Thymus (tissue), 11 donors: ENCODE measurements at regions not wholly inside any gene's neighbourhood (a gene's known extent, or its start where the extent isn't known, plus 50 kb on each side); places are given as distances from the start of the nearest gene placed in this dataset.
"Not testable (repeated sequence)": the region's sequence is repeated elsewhere in the genome, so short reads cannot be mapped to it uniquely, and the experiment has no call there.

Source experiments
- DNase-seq, 9 donors: peaks; one replicate each; pipeline ENCODE4 v3.0.0-alpha.2; 2013; ENCODE audit warnings: low spot score in 9 of 9, low read depth in 6 of 9, missing footprints in 1 of 9
- H3K27ac ChIP-seq, 2 donors: one replicate each; pipeline ENCODE4 v1.5.1; 2013; ENCODE audit warnings: control low read depth in 1 of 2, low read depth in 1 of 2, low read length in 1 of 2, mild to moderate bottlenecking in 1 of 2, moderate library complexity in 1 of 2
- H3K27me3 ChIP-seq, 2 donors: one replicate each; pipeline ENCODE4 v1.5.1; 2013; ENCODE audit warnings: low read length in 1 of 2; ENCODE audit not compliant: control insufficient read depth in 2 of 2, insufficient read depth in 1 of 2
- H3K36me3 ChIP-seq, 2 donors: one replicate each; pipeline ENCODE4 v1.5.1; 2013; ENCODE audit warnings: low read length in 1 of 2, mild to moderate bottlenecking in 1 of 2, moderate library complexity in 1 of 2; ENCODE audit not compliant: control insufficient read depth in 2 of 2, insufficient read depth in 2 of 2
- H3K4me1 ChIP-seq, 2 donors: one replicate each; pipeline ENCODE4 v1.5.1; 2013; ENCODE audit warnings: low read length in 2 of 2; ENCODE audit not compliant: control insufficient read depth in 2 of 2, insufficient read depth in 2 of 2
- H3K4me3 ChIP-seq, 2 donors: one replicate each; pipeline ENCODE4 v1.5.1; 2013; ENCODE audit warnings: low read length in 2 of 2, control low read depth in 1 of 2, mild to moderate bottlenecking in 1 of 2
- H3K9me3 ChIP-seq, 2 donors: one replicate each; pipeline ENCODE4 v1.5.1; 2013; ENCODE audit warnings: low read length in 1 of 2, mild to moderate bottlenecking in 1 of 2; ENCODE audit not compliant: control insufficient read depth in 2 of 2, insufficient read depth in 1 of 2
- WGBS: extraction: QIAGEN DNeasy Blood & Tissue Kit; methylation state at CpG from one replicate; pipeline ENCODE4 v1.1.7; 2013; 5-methylcytosine and 5-hydroxymethylcytosine counted together
- donor health status: healthy.

DNA sequence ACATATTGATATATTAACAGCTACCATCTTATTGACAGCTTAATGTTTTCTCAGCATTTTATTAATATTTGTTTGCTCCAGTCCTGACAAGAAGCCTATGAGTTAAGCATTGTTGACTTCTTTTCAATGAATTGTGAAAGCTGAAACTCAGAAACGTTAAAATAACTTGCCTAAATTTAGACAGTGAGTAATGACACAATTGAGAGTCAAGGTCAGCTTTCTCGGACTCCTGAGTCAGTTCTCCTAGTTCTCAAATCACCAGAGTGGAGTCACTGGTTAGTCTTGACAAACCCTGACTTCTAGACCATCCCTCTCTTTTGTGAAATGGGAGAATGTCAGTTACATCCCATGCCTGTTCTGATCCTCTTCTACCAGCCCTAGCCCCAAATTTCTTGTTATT lies 222.7 kb upstream of the ACO1 start:
- Histone ChIP-seq H3K27ac (no peak overlapping the region), H3K9me3 (no peaks in the 10 kb centered on the region), H3K36me3 (no peaks in the 10 kb centered on the region), H3K4me1 (no peaks in the 10 kb centered on the region), H3K27me3 (no peaks in the 10 kb centered on the region), H3K4me3 (no peak overlapping the region)
- no peak for DNase-seq
- WGBS, result 73% methylated on average over 2 of the region's 2 CpGs

DNA sequence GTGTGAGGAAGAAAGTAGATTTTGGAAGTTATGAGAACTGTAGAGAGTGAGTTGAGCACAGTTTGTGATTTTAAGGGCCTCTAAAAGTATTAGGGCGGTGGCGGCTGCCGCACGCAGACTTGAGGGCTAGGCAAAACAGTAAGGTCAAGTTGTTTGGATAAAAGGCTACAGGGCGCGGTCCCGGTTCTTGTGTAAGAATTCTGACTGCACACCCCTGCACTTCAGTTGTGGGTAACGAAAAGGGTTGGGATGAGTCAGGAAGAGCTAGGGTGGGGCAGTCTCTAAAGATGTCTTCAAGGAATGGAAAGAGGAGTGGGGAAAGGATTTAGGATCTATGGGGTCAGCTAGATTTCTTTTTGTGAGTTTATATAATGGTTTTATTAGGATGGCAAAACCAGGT lies 218.1 kb upstream of the ACO1 start:
- DNase-seq, H3K36me3 ChIP-seq, H3K9me3 ChIP-seq, H3K4me1 ChIP-seq, H3K4me3 ChIP-seq, H3K27me3 ChIP-seq, H3K27ac ChIP-seq: not testable (repeated sequence)
- 90% methylated on average over 8 of the region's 8 CpGs for WGBS

DNA sequence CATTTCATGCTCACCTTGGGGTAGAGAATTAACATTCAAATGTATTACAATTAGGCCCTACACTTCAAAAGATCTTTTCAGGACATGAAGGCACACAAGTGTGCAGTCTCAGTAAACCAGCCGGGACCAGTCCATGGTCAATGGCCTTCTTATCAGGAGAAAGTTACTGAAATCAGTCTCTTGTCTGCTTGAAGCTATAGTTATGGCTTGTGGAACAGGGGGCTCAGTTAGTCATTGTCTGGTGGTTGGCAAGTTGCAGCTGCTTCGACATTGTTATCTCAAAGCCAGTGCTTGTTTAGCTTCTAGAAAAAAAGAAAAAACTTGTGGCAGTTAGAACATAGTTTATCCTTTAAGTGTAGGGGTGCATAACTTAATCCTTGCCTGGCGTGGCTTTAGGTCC lies 213.1 kb upstream of the ACO1 start:
- WGBS, result 90% methylated on average over 3 of the region's 3 CpGs
- no peak for DNase-seq

DNA sequence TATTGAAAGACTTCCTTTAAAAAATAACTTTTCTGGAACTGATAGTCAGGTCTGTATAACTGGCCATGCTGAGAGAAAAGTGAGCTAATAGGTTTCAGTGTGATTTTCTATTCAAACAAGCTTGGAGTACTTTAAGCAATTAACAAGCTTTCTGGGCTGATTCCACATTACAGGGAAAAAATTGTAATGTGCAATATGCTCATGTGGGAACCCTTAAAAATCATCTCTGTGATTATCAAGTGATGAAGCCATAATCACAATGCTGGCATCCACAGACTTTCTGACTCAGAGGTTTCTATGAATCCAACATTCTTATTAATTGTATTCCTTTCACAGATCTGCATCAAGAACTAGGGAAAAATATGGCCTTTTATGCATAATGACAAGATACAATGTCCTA lies 212.2 kb upstream of the ACO1 start:
- no peaks in the 10 kb centered on the region for H3K27me3 ChIP-seq
- H3K4me1 ChIP-seq, result no peaks in the 10 kb centered on the region
- H3K36me3 ChIP-seq, result no peaks in the 10 kb centered on the region
- H3K4me3 ChIP-seq, result no peak overlapping the region
- H3K27ac ChIP-seq, result no peak overlapping the region
- H3K9me3 ChIP-seq, result no peaks in the 10 kb centered on the region
- no peak for DNase-seq

More for the DNA sequence above, 213.1 kb upstream of the ACO1 start:
- no peaks in the 10 kb centered on the region for H3K4me1 ChIP-seq
- no peak overlapping the region for H3K4me3 ChIP-seq
- no peaks in the 10 kb centered on the region for H3K27me3 ChIP-seq
- H3K9me3 ChIP-seq, result no peaks in the 10 kb centered on the region
- no peaks in the 10 kb centered on the region for H3K36me3 ChIP-seq
- H3K27ac ChIP-seq, result no peak overlapping the region

DNA sequence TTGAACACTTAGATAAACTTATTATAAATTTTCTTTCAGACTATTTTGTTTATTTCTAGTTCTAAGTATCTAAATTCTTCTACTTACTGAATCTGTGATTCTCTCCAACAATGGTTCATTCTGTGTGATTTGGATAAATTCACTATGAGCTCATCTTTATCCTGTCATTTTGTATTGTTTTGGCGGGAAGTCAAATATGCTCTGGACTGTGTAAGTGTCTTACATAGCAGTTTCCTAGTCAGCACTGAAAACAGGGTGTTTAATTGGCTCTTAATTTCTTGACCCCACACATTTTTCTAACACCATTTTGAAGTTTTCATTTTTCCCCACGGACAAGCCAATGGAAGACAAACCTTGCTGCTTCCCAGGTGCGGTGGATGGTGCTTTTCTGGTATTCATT lies 207.0 kb upstream of the ACO1 start:
- DNase-seq, result no peak
- H3K4me1 ChIP-seq, result no peaks in the 10 kb centered on the region
- no peaks in the 10 kb centered on the region for H3K27me3 ChIP-seq
- no peaks in the 10 kb centered on the region for H3K9me3 ChIP-seq
- H3K27ac ChIP-seq, result no peak overlapping the region
- no peaks in the 10 kb centered on the region for H3K36me3 ChIP-seq
- 94% methylated on average over 3 of the region's 3 CpGs for WGBS
- H3K4me3 ChIP-seq, result no peak overlapping the region

DNA sequence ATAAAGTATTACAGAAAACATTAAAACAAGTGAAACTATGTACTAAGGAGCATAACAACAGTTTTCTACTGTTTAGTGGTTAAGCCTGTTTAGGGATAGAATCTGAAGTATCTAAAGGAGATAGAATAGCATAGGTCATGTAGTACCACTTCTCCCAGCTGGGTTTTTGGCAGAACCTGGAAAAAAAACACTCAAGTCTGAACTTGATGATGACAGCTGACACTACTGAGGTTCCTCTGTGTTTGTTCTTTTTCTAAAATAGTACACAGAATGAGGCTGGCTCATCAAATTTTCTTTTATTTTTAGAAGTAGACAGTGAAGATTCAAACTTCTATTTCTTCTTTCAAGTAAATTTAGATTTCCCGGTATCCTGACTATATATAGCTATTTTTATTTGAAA lies 203.8 kb upstream of the ACO1 start:
- WGBS, result 99% methylated on average over 1 of the region's 1 CpG
- Histone ChIP-seq H3K9me3 (no peaks in the 10 kb centered on the region), H3K4me3 (no peak overlapping the region), H3K27me3 (no peaks in the 10 kb centered on the region), H3K36me3 (no peaks in the 10 kb centered on the region), H3K27ac (no peak overlapping the region), H3K4me1 (no peaks in the 10 kb centered on the region)
- no peak for DNase-seq

DNA sequence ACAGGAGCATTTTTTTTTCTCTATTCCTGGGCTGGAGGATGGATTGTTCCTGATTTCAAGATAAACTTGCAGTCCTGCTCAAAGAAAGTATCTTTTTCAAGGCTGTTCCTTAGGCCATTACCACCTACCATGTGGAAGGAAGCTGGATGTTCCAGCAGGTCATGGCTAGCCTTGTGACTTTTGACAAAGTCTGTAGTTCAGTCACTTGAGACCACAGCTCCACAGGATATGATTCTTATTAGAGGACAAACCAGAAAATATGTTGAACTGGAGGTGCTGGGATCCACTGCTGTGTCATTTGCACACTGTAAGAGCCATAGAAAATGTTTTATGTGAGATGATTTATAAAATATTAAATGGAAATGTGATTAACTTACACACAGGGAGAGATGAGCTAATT lies 184.2 kb upstream of the ACO1 start:
- no peak for DNase-seq
- no peaks in the 10 kb centered on the region for H3K36me3 ChIP-seq
- H3K4me1 ChIP-seq, result no peaks in the 10 kb centered on the region
- H3K27me3 ChIP-seq, result no peaks in the 10 kb centered on the region
- no peak overlapping the region for H3K27ac ChIP-seq
- H3K4me3 ChIP-seq, result no peak overlapping the region
- no peaks in the 10 kb centered on the region for H3K9me3 ChIP-seq

DNA sequence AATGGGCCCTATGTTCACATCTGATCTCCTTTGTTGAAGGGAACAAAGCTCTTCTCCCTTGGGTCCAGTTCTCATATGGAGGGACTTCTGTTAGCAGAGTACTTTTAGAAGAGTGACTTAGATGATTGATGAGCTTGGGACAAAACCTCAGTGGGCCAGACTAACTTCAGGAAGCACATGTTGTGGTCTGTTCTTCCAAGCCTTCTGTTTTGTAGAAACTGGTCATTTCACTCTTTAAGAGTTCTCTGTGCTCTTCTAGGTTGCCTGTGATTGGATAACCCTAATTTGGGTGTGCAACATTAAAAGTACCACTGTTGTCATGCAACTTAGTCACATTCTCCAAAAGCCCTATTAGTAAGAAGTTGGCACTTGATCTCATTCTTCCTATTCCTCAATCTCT lies 183.5 kb upstream of the ACO1 start:
- H3K36me3 ChIP-seq, result no peaks in the 10 kb centered on the region
- no peak for DNase-seq
- no peak overlapping the region for H3K27ac ChIP-seq
- no peaks in the 10 kb centered on the region for H3K9me3 ChIP-seq
- no peak overlapping the region for H3K4me3 ChIP-seq
- H3K27me3 ChIP-seq, result no peaks in the 10 kb centered on the region
- H3K4me1 ChIP-seq, result no peaks in the 10 kb centered on the region

DNA sequence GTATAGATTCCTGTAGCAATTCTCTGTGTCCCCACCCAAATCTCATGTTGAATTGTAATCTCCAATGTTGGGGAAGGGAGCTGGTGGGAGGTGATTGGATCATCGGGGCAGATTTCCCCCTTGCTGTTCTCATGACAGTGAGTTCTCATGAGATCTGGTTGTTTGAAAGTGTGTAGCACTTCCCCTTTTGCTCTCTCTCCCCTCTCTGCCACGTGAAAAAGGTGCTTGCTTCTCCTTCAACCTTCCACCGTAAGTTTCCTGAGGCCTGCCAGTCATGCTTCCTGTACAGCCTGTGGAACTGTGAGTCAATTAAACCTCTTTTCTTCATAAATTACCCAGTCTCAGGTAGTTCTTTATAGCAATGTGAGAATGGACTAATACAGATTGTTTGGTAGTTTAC lies 175.3 kb upstream of the ACO1 start:
- not testable (repeated sequence) for H3K27me3 ChIP-seq, H3K4me1 ChIP-seq, H3K36me3 ChIP-seq, H3K27ac ChIP-seq, H3K4me3 ChIP-seq, DNase-seq, H3K9me3 ChIP-seq
- 24% methylated on average over 3 of the region's 3 CpGs for WGBS

DNA sequence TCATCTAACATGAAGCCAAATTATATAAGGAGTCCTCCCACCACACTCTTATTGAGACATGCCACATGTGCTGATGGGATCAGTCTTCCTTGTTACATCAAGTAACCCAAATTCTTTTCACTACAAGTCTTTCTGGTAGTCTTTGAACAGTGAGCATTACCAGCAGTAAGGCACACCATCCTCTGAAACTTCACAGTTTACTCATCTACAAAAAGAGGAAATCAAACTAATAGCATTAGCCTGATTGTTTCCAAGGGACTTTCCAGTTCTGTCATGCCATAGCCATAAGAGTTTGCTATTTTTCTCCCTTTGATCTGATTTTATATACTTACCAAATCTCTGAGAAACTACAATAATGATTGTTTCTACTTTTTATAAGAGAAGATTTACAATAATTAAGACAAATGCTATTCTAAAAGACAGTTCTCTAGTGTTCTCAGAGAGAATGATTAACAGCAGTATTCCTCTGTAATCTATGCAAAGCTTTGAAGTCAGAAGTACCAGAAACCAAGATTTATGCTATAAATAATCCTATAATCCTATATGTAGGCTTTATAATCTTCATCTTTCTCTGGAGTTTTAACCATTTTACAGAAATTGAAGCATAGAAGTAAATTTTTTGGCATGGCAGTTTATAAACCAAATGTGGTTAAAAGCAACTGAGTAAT lies 166.2 kb upstream of the ACO1 start:
- Histone ChIP-seq H3K36me3 (no peaks in the 10 kb centered on the region), H3K4me3 (no peak overlapping the region), H3K27me3 (no peaks in the 10 kb centered on the region), H3K9me3 (no peaks in the 10 kb centered on the region), H3K27ac (no peak overlapping the region), H3K4me1 (no peaks in the 10 kb centered on the region)
- DNase-seq, result no peak
